PC-3 (cell line): ENCODE measurements at regions not wholly inside any gene's neighbourhood (a gene's known extent, or its start where the extent isn't known, plus 50 kb on each side); places are given as distances from the start of the nearest gene placed in this dataset.

ENCODE experiments used
- CTCF ChIP-seq: fragments of 300-600 bp; sonication (generic); conservative IDR thresholded peaks from 2 replicates; pipeline ENCODE4 v1.5.1; 2017; ENCODE audit warnings: antibody characterized with exemption, low read depth, mild to moderate bottlenecking, low read length
- EZH2 ChIP-seq: fragments of 300-600 bp; sonication (generic); IDR thresholded peaks from one replicate; pipeline ENCODE4 v1.6.1; 2017; ENCODE audit warnings: antibody characterized with exemption, mild to moderate bottlenecking, low read length; ENCODE audit not compliant: unreplicated experiment

DNA sequence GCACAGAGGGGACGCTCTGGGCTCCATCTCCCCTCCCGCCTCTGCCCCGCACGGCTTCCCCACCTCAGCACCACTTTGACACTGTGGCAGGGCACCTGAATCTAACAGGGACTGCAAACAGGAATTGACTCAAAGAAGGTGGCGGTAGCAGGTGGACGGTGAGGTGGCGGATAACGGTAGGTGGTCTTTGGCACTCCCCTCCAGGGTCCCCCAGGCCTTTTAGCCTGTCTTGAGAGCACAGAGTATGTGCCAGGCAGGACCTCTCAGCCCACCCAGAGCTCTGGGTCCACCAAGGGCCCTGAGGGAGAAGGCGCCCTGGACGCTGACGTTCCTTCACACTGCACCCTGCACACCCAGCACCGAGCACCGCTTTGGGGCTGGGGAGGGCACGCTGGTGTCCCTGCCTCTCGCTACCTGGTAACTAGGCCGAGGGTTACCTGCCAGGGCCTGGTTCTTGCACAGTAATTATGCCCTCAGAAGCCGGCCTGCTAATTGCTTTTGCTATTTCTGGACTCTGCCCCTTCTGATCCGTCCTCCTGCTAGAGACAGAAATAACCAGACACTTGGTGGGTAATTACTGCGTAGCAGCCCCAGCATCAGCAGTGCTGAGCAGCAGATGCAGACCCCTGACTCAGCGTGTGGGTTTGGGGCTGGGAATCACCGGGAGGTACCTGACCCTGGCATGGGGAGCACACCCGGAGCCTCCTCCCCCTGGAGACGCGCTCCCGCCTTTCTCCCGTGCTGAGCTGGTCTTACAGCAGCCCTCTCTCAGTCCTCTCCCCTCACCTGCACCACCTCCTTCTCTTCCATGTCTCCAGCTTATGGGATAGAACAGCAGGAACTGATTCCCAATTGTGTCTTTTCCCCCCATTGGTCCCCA, 103.3 kb upstream of the B3GAT1 start:
- no peak for TF ChIP-seq CTCF
- no peak for TF ChIP-seq EZH2
